ENCODE measurements at regions not wholly inside any gene's neighbourhood (a gene's known extent, or its start where the extent isn't known, plus 50 kb on each side); places are given as distances from the start of the nearest gene placed in this dataset.

GRCh38 chr10:90148116-90148855, 446.9 kb downstream of the KIF20B start:
- no peak overlapping the region for H3K27ac Mint-ChIP-seq
- DNase-seq (no peak), ATAC-seq (ENCODE audit: poor library complexity) (no peak)
- intact Hi-C loops (cut with DNase I, micrococcal nuclease): no loop called here
- Histone ChIP-seq H3K4me1 (ENCODE audit: insufficient read depth, low read length) (no peaks in the 10 kb centered on the region), H3K9me3 (ENCODE audit: control insufficient read depth in 1 of 2, insufficient read depth in 1 of 2, low read length in 2 of 2) (no peaks in the 10 kb centered on the region), H3K27ac (ENCODE audit: low read depth in 1 of 2, low read length in 2 of 2) (no peak overlapping the region), H3K4me3 (ENCODE audit: low read length) (no peak overlapping the region), H3K36me3 (ENCODE audit: insufficient read depth, low read length) (no peaks in the 10 kb centered on the region), H3K27me3 (ENCODE audit: control insufficient read depth in 1 of 2, insufficient read depth in 2 of 2, low read length in 2 of 2) (no peaks in the 10 kb centered on the region)
- H3K36me3 Mint-ChIP-seq (ENCODE audit: low read depth): no peaks in the 10 kb centered on the region
- CTCF ChIA-PET: no interaction called here
- no peaks in the 10 kb centered on the region for H3K27me3 Mint-ChIP-seq
- POLR2A ChIA-PET: no interaction called here
- H3K4me3 Mint-ChIP-seq: no peak overlapping the region
- H3K9me3 Mint-ChIP-seq: no peaks in the 10 kb centered on the region
- TF ChIP-seq, protein P1, sequence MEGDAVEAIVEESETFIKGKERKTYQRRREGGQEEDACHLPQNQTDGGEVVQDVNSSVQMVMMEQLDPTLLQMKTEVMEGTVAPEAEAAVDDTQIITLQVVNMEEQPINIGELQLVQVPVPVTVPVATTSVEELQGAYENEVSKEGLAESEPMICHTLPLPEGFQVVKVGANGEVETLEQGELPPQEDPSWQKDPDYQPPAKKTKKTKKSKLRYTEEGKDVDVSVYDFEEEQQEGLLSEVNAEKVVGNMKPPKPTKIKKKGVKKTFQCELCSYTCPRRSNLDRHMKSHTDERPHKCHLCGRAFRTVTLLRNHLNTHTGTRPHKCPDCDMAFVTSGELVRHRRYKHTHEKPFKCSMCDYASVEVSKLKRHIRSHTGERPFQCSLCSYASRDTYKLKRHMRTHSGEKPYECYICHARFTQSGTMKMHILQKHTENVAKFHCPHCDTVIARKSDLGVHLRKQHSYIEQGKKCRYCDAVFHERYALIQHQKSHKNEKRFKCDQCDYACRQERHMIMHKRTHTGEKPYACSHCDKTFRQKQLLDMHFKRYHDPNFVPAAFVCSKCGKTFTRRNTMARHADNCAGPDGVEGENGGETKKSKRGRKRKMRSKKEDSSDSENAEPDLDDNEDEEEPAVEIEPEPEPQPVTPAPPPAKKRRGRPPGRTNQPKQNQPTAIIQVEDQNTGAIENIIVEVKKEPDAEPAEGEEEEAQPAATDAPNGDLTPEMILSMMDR (IDR thresholded peaks at IDR 0.05): no peak
- no peaks in the 10 kb centered on the region for H3K4me1 Mint-ChIP-seq (ENCODE audit: low read depth)

DNA sequence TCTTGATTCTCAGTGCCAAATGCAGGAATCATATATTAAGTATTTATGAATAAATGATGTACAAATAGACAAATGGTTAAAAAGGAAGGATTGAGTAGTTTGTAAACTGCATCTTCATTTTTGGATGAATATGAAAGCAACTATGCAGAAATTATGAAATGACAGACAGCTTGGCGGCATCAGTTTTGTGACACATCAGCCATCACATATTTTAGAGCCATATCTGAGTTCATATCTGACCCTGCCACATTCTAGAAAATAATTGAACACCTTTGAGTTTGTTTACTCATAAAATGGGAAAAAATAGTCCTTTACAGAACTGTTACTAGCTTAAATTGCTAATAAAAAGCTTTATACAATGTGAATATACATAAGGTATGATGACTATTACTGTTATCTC, 448.2 kb downstream of the KIF20B start:
- CTCF ChIA-PET: no interaction called here
- no peaks in the 10 kb centered on the region for H3K9me3 Mint-ChIP-seq
- no peaks in the 10 kb centered on the region for H3K27me3 ChIP-seq (ENCODE audit: control insufficient read depth in 1 of 2, insufficient read depth in 2 of 2, low read length in 2 of 2)
- no peaks in the 10 kb centered on the region for H3K4me1 Mint-ChIP-seq (ENCODE audit: low read depth)
- intact Hi-C loops (cut with DNase I, micrococcal nuclease): no loop called here
- no peak overlapping the region for H3K4me3 Mint-ChIP-seq
- TF ChIP-seq, protein P1 (IDR thresholded peaks at IDR 0.05): no peak
- H3K4me1 ChIP-seq (ENCODE audit: insufficient read depth, low read length): no peaks in the 10 kb centered on the region
- no peaks in the 10 kb centered on the region for H3K9me3 ChIP-seq (ENCODE audit: control insufficient read depth in 1 of 2, insufficient read depth in 1 of 2, low read length in 2 of 2)
- H3K27ac Mint-ChIP-seq: no peak overlapping the region
- ATAC-seq (ENCODE audit: poor library complexity): no peak
- POLR2A ChIA-PET: no interaction called here
- H3K27ac ChIP-seq (ENCODE audit: low read depth in 1 of 2, low read length in 2 of 2): no peak overlapping the region
- no peaks in the 10 kb centered on the region for H3K36me3 Mint-ChIP-seq (ENCODE audit: low read depth)
- no peak for DNase-seq
- no peaks in the 10 kb centered on the region for H3K27me3 Mint-ChIP-seq
- H3K4me3 ChIP-seq (ENCODE audit: low read length): no peak overlapping the region
- H3K36me3 ChIP-seq (ENCODE audit: insufficient read depth, low read length): no peaks in the 10 kb centered on the region

DNA sequence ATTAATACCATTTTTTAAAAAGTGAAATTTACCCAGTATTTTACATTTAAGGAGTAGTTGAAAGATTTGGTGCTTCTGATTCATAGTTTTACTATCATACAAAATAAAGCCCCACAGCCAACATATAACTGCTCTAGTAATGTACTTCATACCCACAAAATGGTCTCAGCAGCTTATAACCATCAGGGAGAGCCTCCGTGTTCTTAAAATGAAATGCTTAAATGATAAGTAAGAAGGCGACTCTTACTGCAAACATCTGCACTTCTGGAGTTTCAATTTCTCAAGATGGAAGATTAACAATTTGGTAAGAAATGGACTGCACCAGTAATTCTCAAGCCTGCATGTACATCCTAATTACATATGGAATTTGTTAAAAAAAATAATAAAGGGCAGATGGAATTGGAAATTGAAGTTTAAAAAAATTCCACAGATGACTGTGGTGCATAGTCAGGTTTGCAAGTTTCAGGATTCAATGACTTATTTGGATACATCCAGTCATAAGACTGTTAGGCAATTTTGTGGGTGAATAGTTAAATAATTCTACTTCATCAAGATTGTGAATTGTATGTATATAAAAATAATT, 461.0 kb downstream of the KIF20B start:
- Histone ChIP-seq H3K4me1 (ENCODE audit: insufficient read depth, low read length) (no peaks in the 10 kb centered on the region), H3K36me3 (ENCODE audit: insufficient read depth, low read length) (no peaks in the 10 kb centered on the region), H3K27me3 (ENCODE audit: control insufficient read depth in 1 of 2, insufficient read depth in 2 of 2, low read length in 2 of 2) (no peaks in the 10 kb centered on the region), H3K9me3 (ENCODE audit: control insufficient read depth in 1 of 2, insufficient read depth in 1 of 2, low read length in 2 of 2) (no peaks in the 10 kb centered on the region), H3K27ac (ENCODE audit: low read depth in 1 of 2, low read length in 2 of 2) (no peak overlapping the region), H3K4me3 (ENCODE audit: low read length) (no peak overlapping the region)
- ChIA-PET CTCF (no interaction called here), POLR2A (no interaction called here)
- Mint-ChIP-seq H3K27me3 (no peaks in the 10 kb centered on the region), H3K27ac (no peak overlapping the region), H3K36me3 (ENCODE audit: low read depth) (no peaks in the 10 kb centered on the region), H3K4me3 (no peak overlapping the region), H3K4me1 (ENCODE audit: low read depth) (no peaks in the 10 kb centered on the region), H3K9me3 (peaks cover 7% of the 10 kb centered on the region)
- intact Hi-C loops (cut with DNase I, micrococcal nuclease): no loop called here
- TF ChIP-seq, protein P1 (IDR thresholded peaks at IDR 0.05): no peak
- ATAC-seq (ENCODE audit: poor library complexity) (no peak), DNase-seq (no peak)

Data from CD4-positive, alpha-beta T cell (primary cell).